ENCODE measurements at regions not wholly inside any gene's neighbourhood (a gene's known extent, or its start where the extent isn't known, plus 50 kb on each side); places are given as distances from the start of the nearest gene placed in this dataset.
"Not testable (repeated sequence)": the region's sequence is repeated elsewhere in the genome, so short reads cannot be mapped to it uniquely, and the experiment has no call there.

DNA sequence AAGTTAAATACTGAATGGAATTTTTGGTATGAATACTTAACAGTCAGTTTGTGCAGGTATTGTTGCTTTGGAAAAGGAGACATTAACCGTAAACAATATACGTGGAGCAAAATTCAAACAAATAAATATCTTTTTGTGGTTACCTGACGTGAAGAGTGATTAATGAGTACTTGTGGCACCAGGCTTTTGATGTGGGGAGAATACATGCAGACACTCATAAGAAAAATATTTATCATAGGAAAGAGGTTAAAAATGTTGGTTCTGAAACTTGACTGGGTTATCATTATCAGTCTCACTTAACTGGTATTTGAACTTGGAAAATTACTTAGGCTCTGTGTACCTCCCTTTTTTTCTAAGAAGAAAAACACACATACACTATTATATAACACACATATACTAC lies 136.4 kb upstream of the NDST4 start:
- DNase-seq (ENCODE audit: low read depth): no peak

DNA sequence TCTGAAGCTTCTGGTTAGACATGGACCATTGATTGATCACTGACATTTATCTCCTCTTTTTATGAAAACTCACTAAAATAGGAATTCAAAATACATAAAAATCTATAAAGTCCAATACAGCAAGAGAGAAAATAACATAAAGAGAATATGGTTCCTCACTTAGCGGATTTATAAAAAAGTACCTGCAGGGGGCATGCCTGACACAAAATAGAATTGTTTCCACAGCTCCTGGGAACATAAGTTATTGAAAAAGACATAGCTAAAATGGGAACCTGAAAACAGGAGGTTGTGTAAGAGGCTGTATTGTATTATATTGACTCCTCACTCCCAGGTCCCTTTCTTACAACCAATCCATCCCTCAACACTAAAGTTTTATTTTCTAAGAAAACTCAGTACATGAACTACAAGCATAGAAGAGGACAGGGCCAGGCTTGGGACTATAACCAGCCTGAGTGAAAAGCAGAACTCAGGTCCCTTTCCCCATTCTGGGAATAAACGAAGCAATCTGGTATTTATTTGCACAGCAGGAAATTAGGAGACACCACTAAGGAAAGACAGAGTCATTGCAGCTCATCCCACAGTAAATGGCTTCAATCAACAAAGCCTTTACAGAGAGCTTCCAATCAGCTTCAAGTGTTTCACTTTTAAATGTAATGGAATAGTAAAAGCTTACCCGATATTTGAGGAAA lies 121.1 kb upstream of the NDST4 start:
- DNase-seq (ENCODE audit: low read depth): peak; percentile 17

DNA sequence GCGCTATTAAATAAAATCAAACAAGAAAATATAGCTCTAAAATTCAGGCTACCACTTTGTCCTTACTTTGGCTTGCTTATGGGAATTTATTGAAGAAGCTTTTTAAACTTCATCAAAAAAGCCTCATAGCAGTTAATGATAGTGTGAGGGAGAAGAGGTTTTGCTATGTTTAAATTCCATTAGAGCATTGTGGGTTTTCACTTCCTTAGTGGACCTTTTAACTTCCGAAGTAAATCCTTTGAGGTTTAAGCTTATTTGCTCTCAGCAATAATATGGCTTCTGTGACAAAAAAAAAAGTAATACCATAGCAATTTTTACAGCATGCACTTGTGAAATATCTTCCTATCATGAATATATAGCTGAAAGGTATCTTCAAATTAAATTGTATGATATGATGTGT lies 120.2 kb upstream of the NDST4 start:
- no peak for DNase-seq (ENCODE audit: low read depth)

DNA sequence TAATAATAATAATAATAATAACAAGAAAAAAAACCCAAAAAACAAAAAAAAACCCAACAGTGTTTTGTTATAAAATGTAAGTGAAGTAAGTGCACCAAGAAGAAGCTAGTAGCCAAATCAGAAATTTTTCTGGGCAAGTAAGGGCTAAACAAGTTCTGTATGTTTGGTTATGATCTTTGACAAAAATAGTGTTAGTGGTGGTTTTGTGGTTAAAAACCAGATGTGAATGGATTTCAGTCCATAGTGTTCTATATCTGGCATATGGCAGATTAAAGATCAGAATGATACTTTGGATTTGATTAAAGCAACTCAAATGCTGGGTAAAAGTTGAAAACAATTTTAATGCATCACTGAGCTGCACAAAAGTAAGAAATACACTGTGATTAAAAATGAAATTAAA lies 116.5 kb upstream of the NDST4 start:
- no peak for DNase-seq (ENCODE audit: low read depth)

DNA sequence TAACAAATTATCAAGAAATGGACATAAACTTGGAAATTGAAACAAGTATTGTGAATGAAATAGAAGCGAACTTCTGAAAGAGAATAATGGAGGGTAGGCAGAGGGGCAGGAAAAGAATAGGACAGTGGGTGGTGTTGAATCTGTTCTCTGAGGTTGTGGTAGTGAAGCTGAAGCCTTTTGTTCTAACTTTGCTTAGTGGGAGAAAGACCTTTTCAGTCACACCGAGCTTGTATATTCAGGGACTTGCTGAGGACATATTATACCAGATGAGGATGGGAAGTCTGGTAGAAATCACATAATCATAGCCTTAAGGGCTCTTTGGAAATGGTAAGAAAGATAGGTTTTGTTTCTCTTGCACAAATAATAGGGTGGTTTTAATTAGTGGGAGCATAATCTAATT lies 115.4 kb upstream of the NDST4 start:
- DNase-seq (ENCODE audit: low read depth): no peak

DNA sequence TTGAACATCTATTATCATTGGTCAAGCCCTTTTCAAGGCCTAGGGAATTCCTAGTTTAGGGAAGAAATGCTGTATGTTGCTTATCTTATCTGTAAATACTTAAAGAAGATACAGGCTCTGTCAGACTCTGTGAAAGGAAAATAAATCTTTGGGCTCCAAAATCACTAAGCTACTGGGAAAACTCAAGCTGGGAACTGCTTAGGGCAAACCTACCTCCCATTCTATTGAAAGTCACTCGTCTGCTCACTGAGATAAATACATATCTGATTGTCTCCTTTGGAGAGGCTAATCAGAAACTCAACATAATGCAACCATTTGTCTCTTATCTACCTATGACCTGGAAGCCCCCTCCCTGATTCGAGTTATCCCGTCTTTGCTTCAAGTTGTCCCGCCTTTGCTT lies 108.6 kb upstream of the NDST4 start:
- no peak for DNase-seq (ENCODE audit: low read depth)

DNA sequence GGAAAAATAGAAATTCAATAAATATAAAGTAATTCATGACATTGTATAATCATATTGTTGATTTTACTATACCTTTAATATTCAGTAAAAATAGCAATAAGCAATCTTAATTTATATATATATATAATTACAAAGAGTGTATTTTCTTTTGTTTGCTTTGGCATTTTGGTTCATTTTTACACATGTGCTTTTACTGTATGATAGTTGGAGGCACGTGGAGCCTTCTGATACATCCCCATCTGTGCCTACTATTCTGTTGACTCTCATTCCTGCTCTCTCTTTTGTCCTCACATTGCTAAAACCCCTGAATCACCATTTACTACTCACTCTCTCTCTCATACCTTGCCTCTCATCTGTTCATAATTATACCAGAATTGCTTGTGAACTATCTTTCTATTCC lies 106.4 kb upstream of the NDST4 start:
- no peak for DNase-seq (ENCODE audit: low read depth)

DNA sequence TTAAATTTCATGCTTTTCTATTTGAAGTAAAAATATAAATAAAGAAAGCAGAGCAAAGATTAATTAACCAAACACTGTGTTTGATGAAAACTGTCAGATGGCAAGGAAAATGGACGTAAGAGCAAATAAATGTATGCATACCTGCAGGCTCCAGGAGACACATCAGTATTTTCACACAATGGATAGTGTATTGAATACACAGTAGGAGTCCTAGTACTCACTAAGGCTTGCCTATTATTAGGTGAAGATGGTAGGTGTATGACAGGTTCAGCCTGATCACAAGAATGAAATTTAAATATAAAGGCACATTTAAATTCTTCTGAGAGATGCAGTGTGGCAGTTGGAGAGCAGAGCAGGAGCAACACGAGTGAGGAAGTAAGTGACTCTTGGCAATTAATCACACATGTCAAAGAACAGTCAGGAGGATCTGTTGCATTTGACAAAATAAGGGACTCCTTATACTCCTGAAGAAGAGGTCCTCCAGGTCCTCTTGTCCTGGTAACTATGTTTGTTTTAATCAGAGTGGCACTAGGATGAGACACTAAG lies 106.0 kb upstream of the NDST4 start:
- DNase-seq (ENCODE audit: low read depth): no peak

DNA sequence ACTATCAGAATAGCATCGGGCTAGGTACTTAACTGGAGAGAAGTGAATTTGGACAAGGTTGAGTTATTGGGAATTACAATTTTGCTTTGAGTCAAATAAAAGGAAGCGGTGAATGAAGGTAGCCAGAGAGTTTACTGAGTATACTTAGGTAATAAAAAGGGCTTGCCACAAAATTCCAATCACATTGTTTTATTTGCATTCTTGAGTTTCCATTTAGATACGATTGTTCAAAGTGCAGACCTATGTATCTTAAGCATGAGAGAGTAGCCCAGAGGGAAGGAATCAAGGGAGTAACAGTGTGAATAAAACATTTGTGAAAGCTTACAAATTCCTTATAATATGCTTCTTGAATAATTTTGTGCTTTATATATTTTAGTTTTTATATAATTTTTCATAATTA lies 102.5 kb upstream of the NDST4 start:
- no peak for DNase-seq (ENCODE audit: low read depth)

DNA sequence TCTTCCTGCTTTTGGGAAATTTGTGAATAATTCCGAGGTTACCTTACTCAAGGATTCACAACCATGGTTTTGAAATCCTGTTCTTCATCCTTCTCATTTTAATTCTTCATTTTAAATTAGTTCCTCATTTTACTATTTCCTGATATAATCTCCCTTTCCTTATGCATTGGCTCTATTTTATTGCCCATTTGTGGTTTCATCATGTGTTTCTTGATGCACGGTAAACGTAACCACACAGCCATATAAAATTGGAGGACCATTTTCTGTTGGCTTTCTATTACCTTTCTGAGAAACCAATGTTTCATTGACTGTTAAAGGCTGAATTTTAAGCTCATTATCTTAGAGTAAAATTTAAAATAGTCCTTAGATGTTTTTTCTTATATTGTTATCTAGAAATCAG lies 100.3 kb upstream of the NDST4 start:
- no peak for DNase-seq (ENCODE audit: low read depth)

DNA sequence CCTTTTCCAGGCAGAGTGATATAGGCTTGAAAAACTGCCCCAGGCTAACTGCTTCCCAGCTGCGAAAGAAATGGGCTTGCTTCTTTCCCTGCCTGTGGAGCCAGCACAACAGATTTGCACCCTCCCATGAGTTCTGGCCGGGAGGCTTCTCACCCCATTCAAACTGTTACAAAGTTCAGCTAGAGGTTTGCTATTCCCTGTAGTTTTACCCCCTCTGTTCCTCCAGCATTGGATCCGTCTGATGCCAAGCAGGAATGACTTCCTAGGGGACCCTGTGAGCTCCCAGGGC lies 87.6 kb upstream of the NDST4 start:
- DNase-seq (ENCODE audit: low read depth): no peak

DNA sequence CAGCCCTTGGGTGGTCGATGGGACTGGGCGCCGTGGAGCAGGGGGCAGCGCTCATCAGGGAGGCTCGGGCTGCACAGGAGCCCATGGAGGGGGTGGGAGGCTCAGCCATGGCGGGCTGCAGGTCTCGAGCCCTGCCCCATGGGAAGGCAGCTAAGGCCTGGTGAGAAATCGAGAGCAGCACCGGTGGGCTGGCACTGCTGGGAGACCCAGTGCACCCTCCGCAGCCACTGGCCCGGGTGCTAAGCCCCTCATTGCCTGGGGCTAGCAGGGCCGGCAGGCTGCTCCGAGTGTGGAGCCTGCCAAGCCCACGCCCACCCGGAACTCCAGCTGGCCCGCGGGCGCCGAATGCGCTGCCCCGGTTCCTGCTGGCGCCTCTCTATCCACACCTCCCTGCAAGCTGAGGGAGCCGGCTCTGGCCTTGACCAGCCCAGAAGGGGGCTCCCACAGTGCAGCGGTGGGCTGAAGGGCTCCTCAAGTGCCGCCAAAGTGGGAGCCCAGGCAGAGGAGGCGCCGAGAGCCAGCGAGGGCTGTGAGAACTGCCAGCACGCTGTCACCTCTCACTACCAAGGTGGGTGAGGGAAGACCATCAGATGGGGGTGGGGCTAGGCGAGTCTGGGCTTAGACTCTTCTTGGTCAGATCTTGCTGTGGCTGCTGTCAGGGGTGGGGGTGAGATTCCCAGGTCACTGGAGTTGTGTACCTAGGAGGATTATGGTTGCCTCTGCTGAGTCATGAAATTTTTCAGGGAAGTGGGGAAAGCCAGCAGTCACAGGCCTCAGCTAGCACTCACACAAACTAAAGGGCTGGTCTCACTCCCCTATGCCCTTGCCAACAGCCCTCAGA lies 87.0 kb upstream of the NDST4 start:
- not testable (repeated sequence) for DNase-seq (ENCODE audit: low read depth)

DNA sequence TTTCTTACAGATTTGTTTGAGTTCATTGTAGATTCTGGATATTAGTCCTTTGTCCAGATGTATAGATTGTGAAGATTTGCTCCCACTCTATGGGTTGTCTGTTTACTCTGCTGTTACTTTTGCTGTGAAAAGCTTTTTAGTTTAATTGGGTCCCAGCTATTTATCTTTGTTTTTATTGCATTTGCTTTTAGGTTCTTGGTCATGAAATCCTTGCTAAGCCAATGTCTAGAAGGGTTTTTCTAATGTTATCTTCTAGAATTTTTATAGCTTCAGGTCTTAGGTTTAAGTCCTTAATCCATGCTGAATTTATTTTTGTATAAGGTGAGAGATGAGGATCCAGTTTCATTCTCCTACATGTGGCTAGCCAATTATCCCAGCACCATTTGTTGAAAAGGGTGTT lies 81.2 kb upstream of the NDST4 start:
- not testable (repeated sequence) for DNase-seq (ENCODE audit: low read depth)

DNA sequence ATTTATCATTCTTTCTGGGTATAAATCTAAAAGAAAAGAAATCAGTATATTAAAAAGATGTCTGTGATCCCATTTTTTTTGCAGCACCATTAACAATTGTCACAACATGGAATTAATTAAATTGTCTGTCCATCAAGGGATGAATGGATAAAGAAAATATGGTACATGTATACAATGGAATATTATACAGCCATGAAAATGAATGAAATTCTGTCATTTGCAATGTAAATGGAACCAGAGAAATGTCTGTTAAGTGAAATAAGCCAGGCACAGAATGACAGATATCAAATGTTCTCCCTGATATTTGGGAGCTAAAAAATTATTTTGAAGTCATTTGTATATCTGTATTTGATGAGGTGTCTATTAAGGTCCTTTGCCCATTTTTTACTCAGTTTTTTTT lies 77.1 kb upstream of the NDST4 start:
- no peak for DNase-seq (ENCODE audit: low read depth)

DNA sequence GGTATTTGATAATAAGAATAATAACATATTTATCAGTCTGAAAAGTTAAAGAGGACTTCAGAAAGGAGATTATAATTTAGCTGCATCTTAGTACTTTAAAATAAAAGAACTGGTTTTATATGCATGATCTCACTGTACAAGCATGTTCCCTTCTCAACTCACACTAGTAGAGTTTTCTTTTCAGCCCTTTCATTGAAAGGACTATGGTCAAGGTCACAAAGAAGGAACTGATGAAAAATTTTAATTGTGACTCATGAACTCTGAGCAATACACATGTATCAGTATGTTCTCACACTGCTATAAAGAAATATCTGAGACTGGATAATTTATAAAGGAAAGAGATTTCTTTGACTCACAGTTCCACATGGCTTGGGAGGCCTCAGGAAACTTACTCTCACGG lies 73.7 kb upstream of the NDST4 start:
- DNase-seq (ENCODE audit: low read depth): peak; percentile 46

DNA sequence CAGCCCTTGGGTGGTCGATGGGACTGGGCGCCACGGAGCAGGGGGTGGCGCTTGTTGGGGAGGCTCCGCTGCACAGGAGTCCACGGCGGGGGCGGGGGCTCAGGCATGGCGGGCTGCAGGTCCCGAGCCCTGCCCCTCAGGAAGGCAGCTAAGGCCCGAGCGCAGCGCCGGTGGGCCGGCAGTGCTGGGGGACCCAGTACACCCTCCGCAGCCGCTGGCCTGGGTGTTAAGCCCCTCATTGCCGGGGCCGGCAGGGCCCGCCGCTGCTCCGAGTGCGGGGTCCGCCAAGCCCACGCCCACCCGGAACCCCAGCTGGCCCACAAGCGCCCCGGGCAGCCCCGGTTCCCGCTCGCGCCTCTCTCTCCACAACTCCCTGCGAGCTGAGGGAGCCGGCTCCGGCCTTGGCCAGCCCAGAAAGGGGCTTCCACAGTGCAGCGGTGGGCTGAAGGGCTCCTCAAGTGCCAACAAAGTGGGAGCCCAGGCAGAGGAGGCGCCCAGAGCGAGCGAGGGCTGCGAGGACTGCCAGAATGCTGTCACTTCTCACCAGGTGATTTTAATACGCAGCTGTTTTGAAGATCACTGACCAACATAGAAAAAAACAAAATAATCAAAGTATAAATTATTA lies 66.1 kb upstream of the NDST4 start:
- DNase-seq (ENCODE audit: low read depth): not testable (repeated sequence)

DNA sequence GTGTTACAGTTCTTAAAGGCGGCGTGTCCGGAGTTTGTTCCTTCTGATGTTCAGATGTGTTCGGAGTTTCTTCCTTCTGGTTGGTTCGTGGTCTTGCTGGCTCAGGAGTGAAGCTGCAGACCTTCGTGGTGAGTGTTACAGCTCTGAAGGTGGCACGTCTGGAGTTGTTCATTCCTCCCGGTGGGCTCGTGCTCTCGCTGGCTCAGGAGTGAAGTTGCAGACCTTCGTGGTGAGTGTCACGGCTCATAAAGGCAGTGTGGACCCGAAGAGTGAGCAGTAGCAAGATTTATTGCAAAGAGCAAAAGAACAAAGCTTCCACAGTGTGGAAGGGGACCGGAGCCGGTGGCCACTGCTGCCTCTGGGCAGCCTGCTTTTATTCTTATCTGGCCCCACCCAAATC lies 65.3 kb upstream of the NDST4 start:
- not testable (repeated sequence) for DNase-seq (ENCODE audit: low read depth)

DNA sequence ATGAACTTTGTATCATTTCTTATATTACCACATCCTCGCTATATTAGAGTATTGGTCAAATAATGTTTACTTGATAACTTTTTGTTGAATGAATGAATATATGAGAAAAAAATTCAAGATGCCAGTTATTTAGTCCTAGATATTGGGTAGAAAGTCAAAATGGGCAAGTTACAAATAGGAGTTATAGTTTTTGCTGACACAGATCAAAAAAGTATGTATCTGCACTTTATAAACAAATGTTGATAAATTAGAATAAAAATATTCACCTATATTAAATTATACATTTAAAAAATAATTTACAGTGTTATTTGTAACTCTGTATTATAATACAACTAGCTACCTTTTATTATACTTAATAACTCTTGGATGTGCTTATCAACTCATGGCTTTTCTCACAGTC lies 57.8 kb upstream of the NDST4 start:
- no peak for DNase-seq (ENCODE audit: low read depth)

DNA sequence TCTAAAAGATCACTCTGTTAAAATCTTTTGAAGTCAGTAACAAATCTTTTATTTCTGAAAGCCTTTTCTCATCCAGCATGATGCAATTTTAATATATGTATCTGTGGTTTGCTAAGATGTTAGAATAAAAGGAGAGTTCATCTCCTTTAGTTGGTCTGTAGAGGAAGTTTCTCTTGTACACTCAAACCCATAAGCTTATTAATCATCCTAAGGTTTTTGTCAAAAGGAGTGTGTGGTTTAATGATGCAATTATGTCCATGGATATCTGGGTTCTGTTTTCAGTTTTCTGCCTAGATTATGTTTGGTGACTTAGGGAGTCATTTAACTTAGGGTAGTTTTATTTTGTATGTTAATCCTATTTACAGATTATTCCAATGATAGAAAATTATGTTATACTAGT lies 52.1 kb upstream of the NDST4 start:
- peak; percentile 15 for DNase-seq (ENCODE audit: low read depth)
